HG03558 (cell line): ENCODE measurements at regions not wholly inside any gene's neighbourhood (a gene's known extent, or its start where the extent isn't known, plus 50 kb on each side); places are given as distances from the start of the nearest gene placed in this dataset.
"Not testable (repeated sequence)": the region's sequence is repeated elsewhere in the genome, so short reads cannot be mapped to it uniquely, and the experiment has no call there.

Experiments used
- ATAC-seq: cut with Tn5 transposase; IDR thresholded peaks from one replicate; pipeline ENCODE4 v1.9.1; 2021; ENCODE audit warnings: moderate number of reproducible peaks; ENCODE audit not compliant: unreplicated experiment; ENCODE audit errors: extremely low read depth

GRCh38 chr1:181251001-181251712, 162.7 kb downstream of the IER5 start:
- no peak for ATAC-seq

GRCh38 chr1:181251713-181252075, 163.2 kb downstream of the IER5 start:
- ATAC-seq = no peak

GRCh38 chr1:181253601-181254000, 165.1 kb downstream of the IER5 start:
- ATAC-seq = not testable (repeated sequence)

GRCh38 chr1:181255270-181255929, 166.9 kb downstream of the IER5 start:
- no peak for ATAC-seq

GRCh38 chr1:181257117-181257516, 168.6 kb downstream of the IER5 start:
- peak; percentile 87 for ATAC-seq

- no peak for ATAC-seq
These were observed 170.7 kb downstream of the IER5 start for GRCh38 chr1:181259026-181259745.

GRCh38 chr1:181260271-181260670, 171.8 kb downstream of the IER5 start:
- ATAC-seq = no peak

GRCh38 chr1:181260994-181261393, 172.5 kb downstream of the IER5 start:
- no peak for ATAC-seq

- no peak for ATAC-seq
These were observed 173.6 kb downstream of the IER5 start for GRCh38 chr1:181262069-181262468.

GRCh38 chr1:181263444-181263843, 174.9 kb downstream of the IER5 start:
- no peak for ATAC-seq

- ATAC-seq = no peak
These were observed 176.3 kb downstream of the IER5 start for GRCh38 chr1:181264821-181265220.

GRCh38 chr1:181284978-181285377, 196.5 kb downstream of the IER5 start:
- ATAC-seq = no peak

GRCh38 chr1:181295217-181295616, 188.1 kb upstream of the CACNA1E start:
- no peak for ATAC-seq

- no peak for ATAC-seq
These were observed 187.1 kb upstream of the CACNA1E start for GRCh38 chr1:181296180-181296579.

- no peak for ATAC-seq
These were observed 175.2 kb upstream of the CACNA1E start for GRCh38 chr1:181308098-181308497.

GRCh38 chr1:181310560-181310959, 172.8 kb upstream of the CACNA1E start:
- no peak for ATAC-seq

- no peak for ATAC-seq
These were observed 170.4 kb upstream of the CACNA1E start for GRCh38 chr1:181312946-181313345.

GRCh38 chr1:181313466-181313865, 169.9 kb upstream of the CACNA1E start:
- ATAC-seq = no peak

GRCh38 chr1:181314010-181314409, 169.3 kb upstream of the CACNA1E start:
- ATAC-seq = no peak

GRCh38 chr1:181314959-181315358, 168.4 kb upstream of the CACNA1E start:
- no peak for ATAC-seq

GRCh38 chr1:181317261-181317930, 165.9 kb upstream of the CACNA1E start:
- no peak for ATAC-seq
